ENCODE measurements at regions not wholly inside any gene's neighbourhood (a gene's known extent, or its start where the extent isn't known, plus 50 kb on each side); places are given as distances from the start of the nearest gene placed in this dataset.

DNA sequence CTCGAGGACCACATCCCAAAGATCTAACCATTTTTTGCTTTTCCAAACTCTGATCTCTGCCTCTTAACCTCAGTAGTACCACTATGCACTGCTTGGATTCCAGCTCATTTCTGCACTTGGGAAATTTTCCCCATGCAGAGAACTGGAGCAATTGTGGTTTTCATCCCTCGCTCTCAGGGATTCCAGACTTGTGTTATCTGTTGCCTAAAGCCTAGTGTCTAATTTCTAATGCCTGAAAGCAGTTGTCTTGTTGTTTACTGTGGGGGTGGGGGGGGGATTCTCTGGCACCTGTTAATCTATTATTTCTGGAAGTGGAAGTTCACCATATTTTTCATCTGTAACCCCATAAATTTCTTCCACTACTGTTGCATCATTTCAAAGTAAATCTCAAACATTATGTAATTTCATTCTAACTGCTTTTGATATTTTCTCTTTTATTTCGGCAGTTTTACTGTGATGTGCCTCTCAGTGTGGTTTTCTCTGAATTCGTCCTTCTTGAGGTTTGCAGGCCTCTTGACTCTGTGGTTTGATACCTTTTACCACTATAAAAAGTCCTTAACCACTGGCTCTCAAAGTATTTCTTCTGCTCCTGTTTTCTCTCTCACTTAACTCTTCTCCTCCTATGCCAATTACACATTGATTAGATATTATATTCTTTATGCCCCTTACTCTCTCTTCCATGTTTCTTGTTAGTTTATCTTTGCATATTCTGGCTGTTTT is 205.6 kb upstream of the EOLA2 start:
- H3K4me3 ChIP-seq (ENCODE audit: low read length): no peak overlapping the region
- no peak for DNase-seq (ENCODE audit: low read depth)
- no peak for TF ChIP-seq CTCF (IDR thresholded peaks at IDR 0.05; ENCODE audit: insufficient read depth, low read depth, low read length, missing control alignments)

- no peak overlapping the region for H3K4me3 ChIP-seq (ENCODE audit: low read length)
- peak; percentile 8 for DNase-seq (ENCODE audit: low read depth)
- no peak for TF ChIP-seq CTCF (IDR thresholded peaks at IDR 0.05; ENCODE audit: insufficient read depth, low read depth, low read length, missing control alignments)
These were observed 208.1 kb upstream of the EOLA2 start for GRCh38 chrX:150146271-150146896.

- no peak for TF ChIP-seq CTCF (IDR thresholded peaks at IDR 0.05; ENCODE audit: insufficient read depth, low read depth, low read length, missing control alignments)
- no peak for DNase-seq (ENCODE audit: low read depth)
- H3K4me3 ChIP-seq (ENCODE audit: low read length): no peak overlapping the region
These were observed 210.7 kb upstream of the EOLA2 start for GRCh38 chrX:150148749-150149672.

DNA sequence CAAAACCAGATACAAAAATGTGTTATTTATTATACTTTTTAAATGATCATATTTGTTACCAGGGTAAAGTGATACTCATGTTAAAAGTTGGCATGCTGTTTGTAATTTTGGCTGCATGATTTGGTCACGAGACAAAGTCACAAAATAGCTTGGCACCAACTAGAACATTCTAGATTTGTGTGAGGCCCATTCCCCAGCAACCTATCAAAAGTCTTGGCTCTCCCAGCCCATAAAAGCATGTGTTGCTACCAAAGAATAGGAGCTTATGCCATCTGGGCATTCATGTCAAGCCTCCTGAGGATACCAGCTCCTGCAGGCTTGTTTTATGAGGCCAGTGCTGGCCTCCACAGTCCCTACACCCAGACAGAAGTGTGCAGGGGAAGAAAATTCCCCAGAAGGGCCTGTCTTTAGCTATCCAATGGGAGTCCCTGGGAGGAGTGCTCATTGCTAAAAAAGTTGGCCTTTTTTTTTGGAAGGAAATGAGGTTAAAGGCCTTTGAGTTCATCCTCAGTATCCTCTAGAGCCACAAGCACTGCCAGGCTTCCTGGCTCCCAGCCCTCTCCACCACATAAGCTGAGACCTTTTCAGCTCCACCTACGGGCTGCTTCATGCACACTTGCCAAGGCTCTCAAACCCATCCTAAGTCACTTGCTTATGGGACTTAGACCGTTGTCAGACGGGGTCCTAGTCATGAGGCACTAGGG is 211.9 kb upstream of the EOLA2 start:
- no peak overlapping the region for H3K4me3 ChIP-seq (ENCODE audit: low read length)
- no peak for TF ChIP-seq CTCF (IDR thresholded peaks at IDR 0.05; ENCODE audit: insufficient read depth, low read depth, low read length, missing control alignments)
- DNase-seq (ENCODE audit: low read depth): no peak

DNA sequence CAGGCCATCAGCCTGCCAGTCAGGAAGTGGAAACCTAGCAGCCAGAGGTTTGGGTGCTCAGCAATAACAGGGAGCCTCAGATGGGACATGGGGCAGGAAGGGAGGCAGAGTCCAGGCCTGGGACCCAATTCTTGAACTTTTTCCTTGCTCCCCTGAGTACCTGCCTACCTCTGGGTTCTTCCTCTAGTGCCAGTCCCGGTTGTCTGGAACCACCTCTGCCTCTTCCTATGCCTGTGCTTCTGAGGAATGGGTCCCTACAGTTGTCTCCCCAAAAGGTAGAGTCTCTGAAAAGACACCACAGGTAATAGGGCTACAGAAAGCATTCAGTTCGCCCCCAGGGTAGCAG is 212.4 kb upstream of the MAMLD1 start:
- no peak for TF ChIP-seq CTCF (IDR thresholded peaks at IDR 0.05; ENCODE audit: insufficient read depth, low read depth, low read length, missing control alignments)
- DNase-seq (ENCODE audit: low read depth): no peak
- no peak overlapping the region for H3K4me3 ChIP-seq (ENCODE audit: low read length)

DNA sequence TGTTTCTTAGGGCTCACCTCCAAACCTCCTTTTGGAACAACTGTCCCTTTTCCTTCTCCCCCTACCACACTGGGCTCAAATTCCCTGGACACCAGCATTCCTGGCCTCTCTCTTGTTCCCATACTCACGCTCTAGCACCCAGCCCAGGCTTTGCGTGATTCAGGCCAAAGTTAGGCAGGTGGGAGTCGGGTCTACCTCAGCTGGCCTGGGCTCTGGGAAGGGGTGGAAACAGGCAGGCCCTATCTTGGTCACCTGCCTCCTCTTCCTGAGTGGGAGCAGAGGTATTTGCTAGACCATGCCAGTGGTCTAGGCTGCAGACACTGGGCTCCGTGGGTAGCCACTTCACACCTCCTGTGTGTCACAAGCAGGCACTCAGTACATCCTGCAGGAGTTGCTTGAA is 211.1 kb upstream of the MAMLD1 start:
- DNase-seq (ENCODE audit: low read depth): no peak
- no peak for TF ChIP-seq CTCF (IDR thresholded peaks at IDR 0.05; ENCODE audit: insufficient read depth, low read depth, low read length, missing control alignments)
- H3K4me3 ChIP-seq (ENCODE audit: low read length): no peak overlapping the region

Data from epithelial cell of esophagus (primary cell).